ENCODE measurements at regions not wholly inside any gene's neighbourhood (a gene's known extent, or its start where the extent isn't known, plus 50 kb on each side); places are given as distances from the start of the nearest gene placed in this dataset.
"Not testable (repeated sequence)": the region's sequence is repeated elsewhere in the genome, so short reads cannot be mapped to it uniquely, and the experiment has no call there.

GRCh38 chr5:104573949-104574709 is 1011.5 kb upstream of the NUDT12 start:
- H3K4me3 Mint-ChIP-seq, result no peak overlapping the region
- no peaks in the 10 kb centered on the region for H3K36me3 Mint-ChIP-seq (ENCODE audit: low read depth)
- DNase-seq (ENCODE audit: low spot score), result no peak
- no peak overlapping the region for H3K27ac Mint-ChIP-seq
- peaks cover 22% of the 10 kb centered on the region for H3K9me3 Mint-ChIP-seq
- no peaks in the 10 kb centered on the region for H3K27me3 Mint-ChIP-seq (ENCODE audit: low read depth)
- no peaks in the 10 kb centered on the region for H3K4me1 Mint-ChIP-seq (ENCODE audit: low read depth)

DNA sequence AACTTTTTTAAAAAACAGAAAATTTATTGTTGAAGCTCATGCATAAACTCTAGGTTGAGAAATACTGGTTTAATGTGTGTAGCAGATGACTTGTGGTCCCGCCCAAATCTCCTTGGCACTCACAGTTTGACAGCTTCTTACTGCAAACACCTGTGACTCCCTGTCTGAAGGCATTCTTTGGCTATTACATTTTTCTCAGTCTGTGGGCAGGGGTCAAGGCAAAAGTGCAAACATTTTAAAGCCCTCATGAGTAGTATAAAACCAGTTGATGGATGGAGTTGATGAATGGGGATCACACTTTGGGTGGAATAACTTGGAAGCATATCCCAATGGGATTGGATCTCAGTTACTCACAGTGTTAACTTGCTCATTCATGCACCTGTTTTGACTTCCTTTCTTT is 1007.0 kb upstream of the NUDT12 start:
- Mint-ChIP-seq H3K4me3 (no peak overlapping the region), H3K27ac (no peak overlapping the region), H3K36me3 (ENCODE audit: low read depth) (no peaks in the 10 kb centered on the region), H3K9me3 (peaks cover 30% of the 10 kb centered on the region), H3K4me1 (ENCODE audit: low read depth) (no peaks in the 10 kb centered on the region), H3K27me3 (ENCODE audit: low read depth) (no peaks in the 10 kb centered on the region)
- no peak for DNase-seq (ENCODE audit: low spot score)

GRCh38 chr5:104564530-104564929 is 1001.9 kb upstream of the NUDT12 start:
- DNase-seq (ENCODE audit: low spot score), result no peak
- Mint-ChIP-seq H3K4me1 (ENCODE audit: low read depth) (no peaks in the 10 kb centered on the region), H3K27ac (no peak overlapping the region), H3K27me3 (ENCODE audit: low read depth) (no peaks in the 10 kb centered on the region), H3K9me3 (peaks cover 33% of the 10 kb centered on the region), H3K36me3 (ENCODE audit: low read depth) (no peaks in the 10 kb centered on the region), H3K4me3 (no peak overlapping the region)

DNA sequence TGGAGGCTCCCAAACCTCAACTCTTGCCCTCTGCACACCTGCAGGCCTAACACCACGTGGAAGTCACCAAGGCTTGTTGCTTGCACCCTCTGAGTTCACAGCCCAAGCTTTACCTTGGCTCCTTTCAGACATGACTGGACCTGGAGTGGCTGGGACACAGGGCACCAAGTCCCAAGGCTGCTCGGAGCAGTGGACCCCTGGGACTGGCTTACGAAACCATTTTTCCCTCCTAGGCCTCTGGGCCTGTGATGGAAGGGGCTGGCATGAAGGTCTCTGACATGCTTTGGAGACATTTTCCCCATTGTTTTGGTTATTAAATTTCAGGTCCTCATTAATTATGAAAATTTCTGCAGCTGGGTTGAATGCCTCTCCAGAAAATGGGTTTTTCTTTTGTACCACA is 994.4 kb upstream of the NUDT12 start:
- Mint-ChIP-seq H3K27me3 (ENCODE audit: low read depth) (no peaks in the 10 kb centered on the region), H3K27ac (no peak overlapping the region)
- no peak for DNase-seq (ENCODE audit: low spot score)

DNA sequence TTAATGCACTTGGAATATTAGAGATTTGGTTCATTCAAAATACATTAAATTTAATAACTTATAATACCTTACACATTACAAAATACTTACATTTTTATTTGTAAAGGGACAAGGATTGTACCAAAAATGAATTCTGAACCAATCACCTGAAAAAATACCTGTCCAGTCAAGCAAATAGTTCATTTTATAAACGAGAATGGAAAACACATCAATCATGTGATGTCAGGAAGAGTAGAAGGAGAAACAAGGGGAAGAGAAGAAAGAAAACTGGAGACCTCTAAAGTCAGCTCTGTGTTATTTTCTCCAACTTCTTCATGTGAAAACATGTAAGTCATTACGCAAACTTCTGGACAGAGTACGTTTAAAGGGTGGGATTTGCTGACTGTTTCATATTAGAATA is 989.0 kb upstream of the NUDT12 start:
- Mint-ChIP-seq H3K27me3 (ENCODE audit: low read depth) (no peaks in the 10 kb centered on the region), H3K4me3 (no peak overlapping the region), H3K36me3 (ENCODE audit: low read depth) (no peaks in the 10 kb centered on the region), H3K9me3 (peaks cover 10% of the 10 kb centered on the region), H3K27ac (no peak overlapping the region), H3K4me1 (ENCODE audit: low read depth) (no peaks in the 10 kb centered on the region)
- no peak for DNase-seq (ENCODE audit: low spot score)

More for the DNA sequence above, 994.4 kb upstream of the NUDT12 start:
- Mint-ChIP-seq H3K9me3 (peaks cover 25% of the 10 kb centered on the region), H3K4me1 (ENCODE audit: low read depth) (no peaks in the 10 kb centered on the region), H3K36me3 (ENCODE audit: low read depth) (no peaks in the 10 kb centered on the region), H3K4me3 (no peak overlapping the region)

DNA sequence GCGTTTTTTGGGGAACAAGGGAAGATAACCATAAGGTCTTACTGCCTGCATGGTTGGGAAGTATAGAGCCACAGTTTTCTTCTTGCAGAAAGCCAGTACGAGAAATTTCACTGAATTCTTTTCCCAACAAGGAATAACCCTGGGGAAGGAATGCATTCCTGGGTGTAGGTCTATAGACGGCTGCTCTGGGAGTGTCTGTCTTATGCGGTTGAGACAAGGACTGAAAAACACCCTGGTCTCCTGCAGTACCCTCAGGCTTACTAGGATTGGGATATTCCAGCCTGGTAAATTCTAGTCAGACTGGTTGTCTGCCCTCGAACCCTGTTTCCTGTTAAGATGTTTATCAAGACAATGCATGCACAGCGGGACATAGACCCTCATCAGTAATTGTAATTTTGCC is 984.3 kb upstream of the NUDT12 start:
- not testable (repeated sequence) for H3K9me3 Mint-ChIP-seq; H3K4me1 Mint-ChIP-seq (ENCODE audit: low read depth); DNase-seq (ENCODE audit: low spot score); H3K27me3 Mint-ChIP-seq (ENCODE audit: low read depth); H3K27ac Mint-ChIP-seq; H3K36me3 Mint-ChIP-seq (ENCODE audit: low read depth); H3K4me3 Mint-ChIP-seq

GRCh38 chr5:104541141-104541785 is 978.7 kb upstream of the NUDT12 start:
- Mint-ChIP-seq H3K36me3 (ENCODE audit: low read depth) (no peaks in the 10 kb centered on the region), H3K4me1 (ENCODE audit: low read depth) (no peaks in the 10 kb centered on the region), H3K9me3 (peaks cover 24% of the 10 kb centered on the region), H3K27me3 (ENCODE audit: low read depth) (no peaks in the 10 kb centered on the region), H3K4me3 (no peak overlapping the region), H3K27ac (no peak overlapping the region)
- DNase-seq (ENCODE audit: low spot score), result no peak

- no peak overlapping the region for H3K27ac Mint-ChIP-seq
- H3K4me1 Mint-ChIP-seq (ENCODE audit: low read depth), result no peaks in the 10 kb centered on the region
- DNase-seq (ENCODE audit: low spot score), result no peak
- no peak overlapping the region for H3K4me3 Mint-ChIP-seq
- no peaks in the 10 kb centered on the region for H3K36me3 Mint-ChIP-seq (ENCODE audit: low read depth)
- H3K9me3 Mint-ChIP-seq, result peaks cover 24% of the 10 kb centered on the region
- no peaks in the 10 kb centered on the region for H3K27me3 Mint-ChIP-seq (ENCODE audit: low read depth)
These were observed 977.9 kb upstream of the NUDT12 start for GRCh38 chr5:104540448-104540847.

DNA sequence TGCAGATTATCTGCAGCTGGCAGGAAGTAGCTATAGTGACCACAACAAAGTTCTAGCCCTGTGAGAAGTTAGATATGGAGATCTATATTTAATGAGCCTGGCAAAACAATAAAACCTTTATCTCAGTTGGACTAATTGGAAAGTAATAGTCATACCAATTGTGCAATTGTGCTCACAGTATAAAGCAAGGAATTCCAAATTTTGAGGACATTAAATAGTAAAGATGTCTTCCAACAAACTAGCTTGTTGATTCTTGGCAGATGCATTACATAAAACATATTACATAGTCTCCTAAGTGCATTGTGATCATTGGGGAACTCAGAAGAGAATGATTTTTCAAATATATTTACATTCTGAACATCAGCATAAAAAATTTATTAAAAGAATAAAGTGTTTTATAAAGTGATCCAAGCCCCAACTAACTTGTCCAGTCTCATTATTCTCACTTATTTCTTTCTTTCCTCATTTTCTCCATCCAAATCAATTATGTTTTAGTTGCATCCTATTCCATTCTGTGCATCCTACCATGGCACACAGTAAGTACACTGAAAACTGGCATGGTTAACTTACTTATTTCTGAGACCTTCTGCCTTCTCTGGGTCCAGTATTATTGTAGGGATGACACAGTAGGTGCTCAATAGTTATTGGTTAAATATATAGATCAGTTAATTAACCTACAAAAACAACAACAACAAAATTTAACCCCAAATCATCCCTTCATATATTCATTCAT is 977.2 kb upstream of the NUDT12 start:
- peaks cover 27% of the 10 kb centered on the region for H3K9me3 Mint-ChIP-seq
- H3K27me3 Mint-ChIP-seq (ENCODE audit: low read depth), result no peaks in the 10 kb centered on the region
- no peaks in the 10 kb centered on the region for H3K4me1 Mint-ChIP-seq (ENCODE audit: low read depth)
- no peak overlapping the region for H3K27ac Mint-ChIP-seq
- H3K36me3 Mint-ChIP-seq (ENCODE audit: low read depth), result no peaks in the 10 kb centered on the region
- no peak for DNase-seq (ENCODE audit: low spot score)
- H3K4me3 Mint-ChIP-seq, result no peak overlapping the region

DNA sequence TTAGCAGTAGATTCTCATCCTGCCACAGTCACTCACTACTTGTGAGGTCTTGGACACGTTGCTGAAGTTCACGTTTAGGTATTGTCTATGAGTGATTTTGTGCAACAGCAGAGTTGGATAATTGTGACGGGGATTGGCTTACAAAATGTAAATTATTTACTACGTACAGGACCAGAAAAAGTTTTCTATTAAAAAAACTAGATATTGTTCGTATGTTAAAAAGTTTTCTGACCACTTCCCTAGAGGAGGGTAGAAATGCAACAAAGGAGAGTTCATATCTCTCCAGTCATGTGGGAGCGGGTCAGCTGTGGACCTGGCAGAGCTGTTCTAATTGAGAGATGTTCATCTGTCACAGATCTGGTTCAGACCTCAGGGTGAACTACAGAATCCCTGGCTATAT is 976.1 kb upstream of the NUDT12 start:
- Mint-ChIP-seq H3K9me3 (peaks cover 29% of the 10 kb centered on the region), H3K4me3 (no peak overlapping the region), H3K4me1 (ENCODE audit: low read depth) (no peaks in the 10 kb centered on the region), H3K27me3 (ENCODE audit: low read depth) (no peaks in the 10 kb centered on the region), H3K36me3 (ENCODE audit: low read depth) (no peaks in the 10 kb centered on the region), H3K27ac (no peak overlapping the region)
- DNase-seq (ENCODE audit: low spot score), result no peak

- no peak for DNase-seq (ENCODE audit: low spot score)
- Mint-ChIP-seq H3K9me3 (peaks cover 37% of the 10 kb centered on the region), H3K36me3 (ENCODE audit: low read depth) (no peaks in the 10 kb centered on the region), H3K27ac (no peak overlapping the region), H3K27me3 (ENCODE audit: low read depth) (no peaks in the 10 kb centered on the region), H3K4me1 (ENCODE audit: low read depth) (no peaks in the 10 kb centered on the region), H3K4me3 (no peak overlapping the region)
These were observed 970.9 kb upstream of the NUDT12 start for GRCh38 chr5:104533498-104533897.

GRCh38 chr5:104526866-104527265 is 964.3 kb upstream of the NUDT12 start:
- H3K27me3 Mint-ChIP-seq (ENCODE audit: low read depth), result no peaks in the 10 kb centered on the region
- no peak overlapping the region for H3K27ac Mint-ChIP-seq
- H3K4me3 Mint-ChIP-seq, result no peak overlapping the region
- H3K36me3 Mint-ChIP-seq (ENCODE audit: low read depth), result no peaks in the 10 kb centered on the region
- H3K4me1 Mint-ChIP-seq (ENCODE audit: low read depth), result no peaks in the 10 kb centered on the region
- no peak for DNase-seq (ENCODE audit: low spot score)
- peaks cover 25% of the 10 kb centered on the region for H3K9me3 Mint-ChIP-seq

DNA sequence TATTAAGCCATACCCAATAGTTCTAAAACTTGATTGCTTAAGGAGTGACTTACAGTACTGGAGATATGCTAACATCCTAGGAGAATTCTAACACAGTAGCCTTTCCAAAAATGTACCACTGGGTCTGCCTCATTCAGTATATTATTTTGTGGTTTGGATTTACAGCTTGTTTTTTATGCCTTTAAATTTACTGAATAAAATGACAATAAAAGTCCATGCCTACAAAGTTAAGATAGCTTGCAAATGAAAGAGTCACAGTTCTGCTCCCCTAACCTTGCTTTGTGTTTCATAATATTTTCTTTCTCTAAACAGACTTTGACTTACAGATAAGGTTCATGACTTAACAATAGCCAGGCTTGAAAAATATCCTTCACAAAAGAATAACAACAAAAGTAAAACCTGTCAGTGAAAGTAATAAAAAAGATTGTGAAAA is 951.1 kb upstream of the NUDT12 start:
- no peak for DNase-seq (ENCODE audit: low spot score)
- Mint-ChIP-seq H3K36me3 (ENCODE audit: low read depth) (no peaks in the 10 kb centered on the region), H3K4me1 (ENCODE audit: low read depth) (no peaks in the 10 kb centered on the region), H3K4me3 (no peak overlapping the region), H3K27me3 (ENCODE audit: low read depth) (no peaks in the 10 kb centered on the region), H3K9me3 (peaks cover 36% of the 10 kb centered on the region), H3K27ac (no peak overlapping the region)

- Mint-ChIP-seq H3K9me3 (peaks cover 41% of the 10 kb centered on the region), H3K36me3 (ENCODE audit: low read depth) (no peaks in the 10 kb centered on the region), H3K27ac (no peak overlapping the region), H3K4me3 (no peak overlapping the region), H3K4me1 (ENCODE audit: low read depth) (no peaks in the 10 kb centered on the region), H3K27me3 (ENCODE audit: low read depth) (no peaks in the 10 kb centered on the region)
- no peak for DNase-seq (ENCODE audit: low spot score)
These were observed 950.6 kb upstream of the NUDT12 start for GRCh38 chr5:104513121-104513602.

All from T-helper 2 cell treated with Interferon-gamma antibody and Interleukin-4, amounts not matched to agents 5 μg/mL and 100 μg/mL, for 36 hours (primary cell).